Trophoblast cell (in vitro differentiated cells and primary cell): ENCODE measurements at regions not wholly inside any gene's neighbourhood (a gene's known extent, or its start where the extent isn't known, plus 50 kb on each side); places are given as distances from the start of the nearest gene placed in this dataset.

Source experiments
- DNase-seq, 2 donors: peaks; one replicate each; pipeline ENCODE4 v3.0.0-alpha.2; 2016
- H2AFZ ChIP-seq: 2 replicates; pipeline ENCODE4 v1.6.1; 2013; ENCODE audit warnings: low read length, moderate library complexity, mild to moderate bottlenecking; ENCODE audit not compliant: insufficient read depth, poor library complexity
- H2AK5ac ChIP-seq: 2 replicates; pipeline ENCODE4 v1.6.1; 2013; ENCODE audit warnings: mild to moderate bottlenecking, low read length
- H2BK120ac ChIP-seq: 2 replicates; pipeline ENCODE4 v1.6.1; 2013; ENCODE audit warnings: low read length, mild to moderate bottlenecking, moderate library complexity; ENCODE audit not compliant: insufficient read depth, poor library complexity
- H2BK12ac ChIP-seq: 2 replicates; pipeline ENCODE4 v1.6.1; 2013; ENCODE audit warnings: mild to moderate bottlenecking, low read length, moderate library complexity
- H2BK5ac ChIP-seq: 2 replicates; pipeline ENCODE4 v1.6.1; 2013; ENCODE audit warnings: low read length, low read depth, moderate library complexity, mild to moderate bottlenecking; ENCODE audit not compliant: poor library complexity
- H3K14ac ChIP-seq: 2 replicates; pipeline ENCODE4 v1.6.1; 2013; ENCODE audit warnings: mild to moderate bottlenecking, low read length
- H3K18ac ChIP-seq: 2 replicates; pipeline ENCODE4 v1.6.1; 2013; ENCODE audit warnings: mild to moderate bottlenecking, low read length
- H3K23ac ChIP-seq: 2 replicates; pipeline ENCODE4 v1.6.1; 2013; ENCODE audit warnings: low read length
- H3K27ac ChIP-seq: 2 replicates; pipeline ENCODE4 v1.5.1; 2013; ENCODE audit warnings: low read depth, mild to moderate bottlenecking, inconsistent platforms, low read length, moderate library complexity
- H3K27me3 ChIP-seq: 2 replicates; pipeline ENCODE4 v1.6.1; 2013; ENCODE audit warnings: inconsistent platforms, mild to moderate bottlenecking, low read length, moderate library complexity; ENCODE audit not compliant: insufficient read depth
- H3K36me3 ChIP-seq, 2 experiments: 1 replicate in 1 of 2; 2 replicates in 1 of 2; pipeline ENCODE4 v1.6.1; 2013; ENCODE audit warnings: low read length in 2 of 2, mild to moderate bottlenecking in 2 of 2, moderate library complexity in 1 of 2; ENCODE audit not compliant: insufficient read depth in 2 of 2, control insufficient read depth in 1 of 2
- H3K4ac ChIP-seq: 2 replicates; pipeline ENCODE4 v1.6.1; 2013; ENCODE audit warnings: low read depth, mild to moderate bottlenecking, low read length, moderate library complexity
- H3K4me1 ChIP-seq, 2 experiments: 1 replicate in 1 of 2; 2 replicates in 1 of 2; pipeline ENCODE4 v1.6.1; 2013; ENCODE audit warnings: low read length in 2 of 2, mild to moderate bottlenecking in 2 of 2, moderate library complexity in 1 of 2; ENCODE audit not compliant: insufficient read depth in 2 of 2, control insufficient read depth in 1 of 2
- H3K4me2 ChIP-seq: 2 replicates; pipeline ENCODE4 v1.6.1; 2013; ENCODE audit warnings: inconsistent platforms, mild to moderate bottlenecking, low read length, moderate library complexity
- H3K4me3 ChIP-seq: 2 replicates; pipeline ENCODE4 v1.5.1; 2013; ENCODE audit warnings: mild to moderate bottlenecking, low read depth, low read length, inconsistent platforms
- H3K79me1 ChIP-seq: one replicate; pipeline ENCODE4 v1.6.1; 2013; ENCODE audit warnings: low read length
- H3K79me2 ChIP-seq: 2 replicates; pipeline ENCODE4 v1.6.1; 2013; ENCODE audit warnings: low read length, mild to moderate bottlenecking; ENCODE audit not compliant: control insufficient read depth, insufficient read depth, poor library complexity
- H3K9ac ChIP-seq: 2 replicates; pipeline ENCODE4 v1.6.1; 2013; ENCODE audit warnings: mild to moderate bottlenecking, low read length
- H3K9me3 ChIP-seq: 2 replicates; pipeline ENCODE4 v1.6.1; 2013; ENCODE audit warnings: low read depth, mild to moderate bottlenecking, control low read depth, inconsistent platforms, low read length; ENCODE audit not compliant: insufficient read depth
- H4K12ac ChIP-seq: 2 replicates; pipeline ENCODE4 v1.6.1; 2013; ENCODE audit warnings: low read depth, mild to moderate bottlenecking, low read length, moderate library complexity
- H4K8ac ChIP-seq: 2 replicates; pipeline ENCODE4 v1.6.1; 2013; ENCODE audit warnings: low read depth, mild to moderate bottlenecking, low read length, moderate library complexity
- H4K91ac ChIP-seq: one replicate; pipeline ENCODE4 v1.6.1; 2013; ENCODE audit warnings: low read depth, mild to moderate bottlenecking, low read length, moderate library complexity
- WGBS: extraction: QIAGEN DNeasy Blood & Tissue Kit; methylation state at CpG from one replicate; pipeline ENCODE4 v1.1.7; 2013; ENCODE audit warnings: missing lambda C conversion rate; ENCODE audit not compliant: insufficient read length, insufficient coverage; ENCODE audit errors: extremely low coverage; 5-methylcytosine and 5-hydroxymethylcytosine counted together

DNA sequence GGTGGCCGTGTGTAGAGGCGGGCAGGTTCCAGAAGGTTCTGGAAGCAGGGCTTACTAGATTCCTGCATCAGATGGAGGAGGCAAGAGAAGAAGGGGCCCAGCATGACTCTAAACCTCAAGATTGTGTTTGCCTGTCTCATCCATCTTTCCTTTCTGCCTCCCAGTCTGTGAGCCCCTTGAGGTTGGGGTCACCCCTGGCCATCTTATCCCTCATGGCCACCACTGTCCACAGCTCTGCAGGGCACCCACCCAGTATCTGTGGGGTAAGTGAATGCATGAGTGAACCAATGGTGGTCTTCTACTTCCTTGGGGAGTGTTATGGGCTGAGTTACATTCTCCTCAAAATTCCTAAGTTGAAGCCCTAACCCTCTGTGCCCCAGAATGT, 79.3 kb downstream of the MYEOV start:
- no peak overlapping the region for H3K23ac ChIP-seq
- no peaks in the 10 kb centered on the region for H3K36me3 ChIP-seq
- no peak overlapping the region for H2AK5ac ChIP-seq
- H3K4me3 ChIP-seq: no peak overlapping the region
- no peaks in the 10 kb centered on the region for H3K27me3 ChIP-seq
- no CpG with 5 or more reads among the region's 2 CpGs for WGBS
- H3K9ac ChIP-seq: no peak overlapping the region
- H2AFZ ChIP-seq: no peak overlapping the region
- no peak overlapping the region for H4K91ac ChIP-seq
- no peak overlapping the region for H3K14ac ChIP-seq
- no peak overlapping the region for H3K4ac ChIP-seq
- H3K4me1 ChIP-seq: peaks cover 0 to 5% of the 10 kb centered on the region in 2 experiments
- H3K27ac ChIP-seq: no peak overlapping the region
- H3K79me2 ChIP-seq: no peaks in the 10 kb centered on the region
- no peak overlapping the region for H3K4me2 ChIP-seq
- H2BK12ac ChIP-seq: no peak overlapping the region
- peaks cover 11% of the 10 kb centered on the region for H3K9me3 ChIP-seq
- H4K8ac ChIP-seq: no peak overlapping the region
- H3K18ac ChIP-seq: no peak overlapping the region
- DNase-seq: no peak
- H4K12ac ChIP-seq: no peak overlapping the region
- no peak overlapping the region for H2BK120ac ChIP-seq
- H2BK5ac ChIP-seq: no peak overlapping the region
- no peaks in the 10 kb centered on the region for H3K79me1 ChIP-seq

GRCh38 chr11:69374110-69374945, 80.4 kb downstream of the MYEOV start:
- H3K14ac ChIP-seq: no peak overlapping the region
- peaks cover 0 to 5% of the 10 kb centered on the region in 2 experiments for H3K4me1 ChIP-seq
- H2AFZ ChIP-seq: no peak overlapping the region
- H3K23ac ChIP-seq: no peak overlapping the region
- H2BK120ac ChIP-seq: no peak overlapping the region
- H4K12ac ChIP-seq: no peak overlapping the region
- no peaks in the 10 kb centered on the region for H3K36me3 ChIP-seq
- no peak overlapping the region for H3K27ac ChIP-seq
- no peaks in the 10 kb centered on the region for H3K79me1 ChIP-seq
- H4K8ac ChIP-seq: no peak overlapping the region
- WGBS: no CpG with 5 or more reads among the region's 22 CpGs
- H3K18ac ChIP-seq: no peak overlapping the region
- H3K4me3 ChIP-seq: no peak overlapping the region
- H2BK12ac ChIP-seq: no peak overlapping the region
- no peak overlapping the region for H4K91ac ChIP-seq
- no peak overlapping the region for H3K4ac ChIP-seq
- H2BK5ac ChIP-seq: no peak overlapping the region
- DNase-seq: no peak
- peaks cover 9% of the 10 kb centered on the region for H3K9me3 ChIP-seq
- no peak overlapping the region for H3K9ac ChIP-seq
- H3K27me3 ChIP-seq: no peaks in the 10 kb centered on the region
- no peak overlapping the region for H2AK5ac ChIP-seq
- H3K4me2 ChIP-seq: no peak overlapping the region
- H3K79me2 ChIP-seq: no peaks in the 10 kb centered on the region

DNA sequence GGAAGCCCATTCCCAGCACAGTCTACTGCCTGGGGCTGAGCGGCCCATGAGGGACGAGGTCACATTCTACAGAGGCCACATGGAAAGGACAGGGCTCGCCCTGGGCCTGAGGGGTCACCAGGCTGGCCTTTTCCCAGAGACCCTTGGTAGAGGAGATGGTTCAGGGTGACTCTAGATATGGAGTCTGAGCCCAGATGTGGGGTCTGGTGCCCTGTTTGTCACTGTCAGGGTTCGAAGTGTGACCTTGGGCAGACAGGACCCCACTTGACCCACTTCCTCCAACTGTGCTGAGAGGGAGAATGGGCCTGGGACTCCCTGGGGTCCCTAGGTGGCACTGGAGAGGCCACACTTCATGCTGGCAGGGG, 81.0 kb downstream of the MYEOV start:
- no peak overlapping the region for H2BK12ac ChIP-seq
- H3K4ac ChIP-seq: no peak overlapping the region
- no peak overlapping the region for H2AK5ac ChIP-seq
- H2AFZ ChIP-seq: no peak overlapping the region
- no peak overlapping the region for H4K12ac ChIP-seq
- H3K9ac ChIP-seq: no peak overlapping the region
- H3K18ac ChIP-seq: no peak overlapping the region
- H3K27me3 ChIP-seq: no peaks in the 10 kb centered on the region
- no peak overlapping the region for H4K8ac ChIP-seq
- H2BK120ac ChIP-seq: no peak overlapping the region
- no CpG with 5 or more reads among the region's 4 CpGs for whole genome bisulfite sequencing
- H3K79me2 ChIP-seq: no peaks in the 10 kb centered on the region
- H3K79me1 ChIP-seq: no peaks in the 10 kb centered on the region
- H3K27ac ChIP-seq: no peak overlapping the region
- H3K36me3 ChIP-seq: no peaks in the 10 kb centered on the region
- H4K91ac ChIP-seq: no peak overlapping the region
- no peak for DNase-seq
- no peak overlapping the region for H3K14ac ChIP-seq
- H3K23ac ChIP-seq: no peak overlapping the region
- H2BK5ac ChIP-seq: no peak overlapping the region
- no peak overlapping the region for H3K4me2 ChIP-seq
- H3K4me3 ChIP-seq: no peak overlapping the region
- H3K9me3 ChIP-seq: peaks cover 7% of the 10 kb centered on the region
- peaks cover 0 to 5% of the 10 kb centered on the region in 2 experiments for H3K4me1 ChIP-seq

DNA sequence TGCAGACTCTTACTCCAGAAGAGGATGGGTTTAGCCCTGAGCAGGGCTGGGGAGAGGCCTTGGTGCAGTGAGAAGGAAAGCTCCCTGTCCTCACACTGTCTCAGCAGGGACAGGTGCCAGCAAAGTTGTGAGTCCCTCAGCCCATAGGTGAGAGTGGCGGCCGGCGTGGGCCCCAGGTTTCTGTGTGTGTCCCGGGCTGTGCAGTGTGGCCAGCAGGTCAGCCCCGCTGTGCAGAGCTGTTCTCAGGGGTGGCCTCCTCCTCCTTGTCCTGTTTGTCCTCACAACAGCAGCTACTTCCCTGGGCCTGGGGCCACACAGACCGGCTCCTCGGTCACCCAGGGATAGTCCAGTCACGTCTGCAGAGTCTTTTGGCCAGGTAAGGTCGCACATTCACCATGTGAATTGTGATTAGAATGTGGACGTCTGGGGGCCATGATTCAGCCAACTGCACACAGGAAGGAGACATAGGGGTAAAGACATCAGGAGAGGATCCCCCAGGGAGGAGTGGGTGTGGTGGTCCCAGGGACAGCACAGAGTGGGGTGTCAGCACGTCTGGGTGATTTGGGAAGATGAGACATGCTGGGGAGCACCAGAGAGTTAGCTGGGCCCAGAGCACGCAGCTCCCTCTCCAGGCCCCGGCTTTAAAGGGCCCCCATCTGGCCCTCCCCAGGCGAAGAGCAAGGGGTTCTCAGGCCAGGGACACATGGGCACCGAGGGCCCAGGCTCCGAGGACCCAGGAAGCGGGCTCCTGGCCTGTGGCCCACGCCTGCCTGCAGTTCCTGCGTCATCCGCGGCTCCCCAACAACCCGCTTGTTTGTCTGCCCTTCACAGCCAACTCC, 81.6 kb downstream of the MYEOV start:
- no peaks in the 10 kb centered on the region for H3K79me2 ChIP-seq
- no peak overlapping the region for H3K18ac ChIP-seq
- no peaks in the 10 kb centered on the region for H3K79me1 ChIP-seq
- H3K27me3 ChIP-seq: no peaks in the 10 kb centered on the region
- H3K23ac ChIP-seq: no peak overlapping the region
- no peak overlapping the region for H2BK5ac ChIP-seq
- no peak for DNase-seq
- WGBS: no CpG with 5 or more reads among the region's 22 CpGs
- no peak overlapping the region for H3K4ac ChIP-seq
- H4K91ac ChIP-seq: no peak overlapping the region
- no peak overlapping the region for H2BK12ac ChIP-seq
- peaks cover 6% of the 10 kb centered on the region for H3K9me3 ChIP-seq
- no peak overlapping the region for H3K4me3 ChIP-seq
- H3K4me2 ChIP-seq: no peak overlapping the region
- peaks cover 0 to 5% of the 10 kb centered on the region in 2 experiments for H3K4me1 ChIP-seq
- H4K12ac ChIP-seq: no peak overlapping the region
- no peak overlapping the region for H2BK120ac ChIP-seq
- H3K14ac ChIP-seq: no peak overlapping the region
- no peak overlapping the region for H2AK5ac ChIP-seq
- H3K9ac ChIP-seq: no peak overlapping the region
- H4K8ac ChIP-seq: no peak overlapping the region
- H3K27ac ChIP-seq: no peak overlapping the region
- H3K36me3 ChIP-seq: no peaks in the 10 kb centered on the region
- no peak overlapping the region for H2AFZ ChIP-seq
